ENCODE measurements at regions not wholly inside any gene's neighbourhood (a gene's known extent, or its start where the extent isn't known, plus 50 kb on each side); places are given as distances from the start of the nearest gene placed in this dataset.

DNA sequence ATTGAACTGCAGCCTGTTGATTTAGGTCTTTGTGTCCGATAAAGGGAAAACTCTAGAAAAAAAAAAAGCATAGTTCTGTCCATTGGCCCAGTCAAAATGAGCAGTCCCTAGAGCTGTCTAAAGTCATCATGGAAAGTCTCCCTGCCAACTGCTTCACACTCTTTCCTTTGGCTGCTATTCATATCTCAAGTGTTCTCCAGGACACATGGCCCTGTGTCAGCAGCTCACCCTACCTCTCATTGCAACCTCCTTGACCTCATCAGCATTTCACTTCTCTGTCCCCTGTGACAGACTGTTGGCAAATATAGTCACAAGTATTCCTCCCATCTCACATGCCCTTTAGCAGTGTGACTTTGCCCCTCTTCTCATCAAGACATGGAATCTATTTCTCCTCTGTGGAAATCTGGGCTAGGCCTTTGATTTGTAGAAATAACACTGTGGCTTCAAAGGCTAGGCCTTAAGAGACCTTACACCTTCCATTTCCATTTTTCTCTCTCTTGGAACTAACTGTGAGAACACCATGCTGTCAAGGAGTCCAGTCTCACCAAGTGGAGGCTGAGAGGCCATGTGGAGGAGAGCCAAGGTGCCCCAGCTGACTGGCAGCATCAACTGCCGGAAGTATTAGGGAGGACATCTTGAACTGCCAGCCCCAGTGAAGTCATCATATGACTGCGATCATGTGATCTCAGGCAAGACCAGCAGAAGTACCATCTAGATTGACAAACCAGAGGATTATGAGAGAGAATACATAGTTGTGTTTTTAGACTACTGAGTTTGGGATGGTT is 149.4 kb upstream of the TARS1 start:
- TF ChIP-seq CTCF (conservative IDR thresholded peaks at IDR 0.05) (no peak), ZFX (IDR thresholded peaks at IDR 0.05) (no peak)
